Stimulated activated CD4-positive, alpha-beta T cell treated with anti-CD3 and anti-CD28 coated beads, TNF-alpha, amount 100 ng/mL, for 24 hours (primary cell): ENCODE measurements at regions not wholly inside any gene's neighbourhood (a gene's known extent, or its start where the extent isn't known, plus 50 kb on each side); places are given as distances from the start of the nearest gene placed in this dataset.
"Not testable (repeated sequence)": the region's sequence is repeated elsewhere in the genome, so short reads cannot be mapped to it uniquely, and the experiment has no call there.

Source experiments
- DNase-seq, 3 experiments: peaks; one replicate each; pipeline ENCODE4 v3.0.0-alpha.2; 2020; ENCODE audit warnings: low read depth in 3 of 3

GRCh38 chr17:77618173-77618572 is 340.3 kb upstream of the TNRC6C start:
- no peak for DNase-seq

GRCh38 chr17:77618731-77619130 is 339.8 kb upstream of the TNRC6C start:
- DNase-seq: no peak

DNA sequence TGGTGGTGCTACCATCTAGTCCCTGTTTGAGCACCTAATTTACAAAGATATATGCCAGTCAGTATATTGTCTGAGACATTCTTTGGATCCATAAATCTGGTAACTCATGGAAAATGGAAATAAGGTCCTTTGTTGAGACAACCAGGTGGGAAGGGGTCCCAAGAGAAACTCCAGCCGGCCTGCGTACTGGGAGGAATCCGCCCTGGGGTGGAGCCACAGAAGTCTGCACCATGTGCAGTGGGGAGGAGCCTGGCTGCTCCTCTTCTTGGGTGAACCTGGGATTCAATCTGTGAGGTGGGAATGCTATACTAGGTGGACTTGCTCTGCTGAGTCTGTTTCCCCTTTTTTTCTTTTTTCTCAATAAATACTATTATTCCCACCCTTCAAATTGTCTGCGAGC is 339.2 kb upstream of the TNRC6C start:
- DNase-seq: no peak

DNA sequence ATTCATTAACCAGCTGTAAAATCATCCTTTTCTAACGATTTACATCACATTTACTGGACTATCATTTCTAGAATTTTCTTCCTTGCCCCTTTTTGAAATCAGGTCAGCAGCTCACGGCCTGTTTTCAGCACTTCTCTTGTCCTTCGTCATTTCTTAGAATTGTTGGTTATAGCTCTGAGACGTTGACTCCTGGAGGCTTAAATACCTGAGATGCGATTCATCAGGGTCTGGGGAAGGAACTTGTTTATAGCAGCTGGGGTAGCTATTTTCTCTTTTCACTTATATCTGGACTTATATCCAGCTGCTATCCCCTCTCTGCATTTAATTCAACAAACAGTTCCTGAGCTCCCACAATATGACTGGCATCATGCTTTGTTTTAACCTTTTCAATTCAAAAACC is 338.7 kb upstream of the TNRC6C start:
- no peak for DNase-seq

DNA sequence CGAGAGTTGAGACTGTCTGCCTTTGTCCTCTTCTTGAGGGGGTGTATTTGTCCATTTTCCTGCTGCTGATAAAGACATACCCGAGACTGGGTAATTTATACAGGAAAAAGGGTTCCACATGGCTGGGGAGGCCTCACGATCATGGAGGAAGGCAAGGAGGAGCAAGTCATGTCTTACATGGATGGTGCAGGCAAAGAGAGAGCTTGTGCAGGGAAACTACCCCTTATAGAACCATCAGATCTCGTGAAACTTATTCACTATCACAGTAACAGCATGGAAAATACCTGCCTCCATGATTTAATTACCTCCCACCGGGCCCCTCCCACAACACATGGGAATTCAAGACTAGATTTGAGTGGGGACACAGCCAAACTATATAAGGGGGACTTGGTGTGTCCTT is 338.2 kb upstream of the TNRC6C start:
- no peak for DNase-seq

DNA sequence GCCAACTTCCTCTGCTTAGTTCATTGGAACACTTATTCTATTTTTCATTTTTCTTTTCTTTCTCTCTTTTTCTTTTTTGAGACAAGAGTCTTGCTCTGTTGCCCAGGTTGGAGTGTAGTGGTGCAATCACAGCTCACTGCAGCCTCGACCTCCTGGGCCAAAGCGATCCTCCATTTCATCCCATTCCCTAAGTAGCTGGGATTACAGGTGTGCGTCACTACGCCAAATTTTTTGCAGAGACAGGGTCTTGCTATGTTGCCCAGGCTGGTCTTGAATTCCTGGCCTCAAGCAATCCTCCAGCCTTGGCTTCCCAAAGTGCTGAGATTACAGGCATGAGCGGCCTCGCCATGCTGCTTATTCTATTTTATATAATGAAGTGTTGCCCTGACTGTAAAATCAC is 336.4 kb upstream of the TNRC6C start:
- not testable (repeated sequence) for DNase-seq

DNA sequence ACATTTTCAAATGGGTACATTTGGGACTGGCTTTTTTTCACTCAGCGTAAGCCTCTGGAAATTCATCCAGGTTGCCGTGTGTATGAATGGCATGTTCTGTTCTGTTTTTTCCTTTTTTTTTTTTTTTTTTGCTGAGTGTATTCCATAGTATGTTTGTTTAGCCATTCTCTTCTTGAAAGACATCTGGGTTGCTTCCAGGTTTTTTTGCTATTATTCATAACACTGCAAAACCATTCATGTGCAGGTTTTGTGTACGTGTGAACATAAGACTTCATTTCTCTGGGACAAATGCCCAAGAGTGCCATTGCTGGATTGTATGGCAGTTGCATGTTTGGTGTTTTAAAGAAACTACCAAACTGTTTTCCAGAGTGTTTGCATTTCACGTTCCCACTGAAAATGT is 335.9 kb upstream of the TNRC6C start:
- no peak for DNase-seq

DNA sequence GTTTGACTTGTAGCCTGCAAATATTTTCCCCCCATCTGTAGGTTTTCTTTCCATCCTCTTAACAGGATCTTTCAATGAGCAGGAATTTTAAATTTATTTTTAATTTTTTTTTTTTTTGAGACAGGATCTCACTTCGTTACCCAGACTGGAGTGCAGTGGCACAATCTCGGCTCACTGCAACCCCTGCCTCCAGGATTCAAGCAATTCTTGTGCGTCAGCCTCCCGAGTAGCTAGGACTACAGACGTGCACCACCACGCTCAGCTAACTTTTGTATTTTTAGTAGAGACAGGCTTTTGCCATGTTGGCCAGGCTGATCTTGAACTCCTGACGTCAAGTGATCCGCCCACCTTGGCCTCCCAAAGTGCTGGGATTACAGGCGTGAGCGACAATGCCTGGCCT is 335.2 kb upstream of the TNRC6C start:
- not testable (repeated sequence) for DNase-seq

GRCh38 chr17:77628035-77628434 is 330.5 kb upstream of the TNRC6C start:
- no peak for DNase-seq

DNA sequence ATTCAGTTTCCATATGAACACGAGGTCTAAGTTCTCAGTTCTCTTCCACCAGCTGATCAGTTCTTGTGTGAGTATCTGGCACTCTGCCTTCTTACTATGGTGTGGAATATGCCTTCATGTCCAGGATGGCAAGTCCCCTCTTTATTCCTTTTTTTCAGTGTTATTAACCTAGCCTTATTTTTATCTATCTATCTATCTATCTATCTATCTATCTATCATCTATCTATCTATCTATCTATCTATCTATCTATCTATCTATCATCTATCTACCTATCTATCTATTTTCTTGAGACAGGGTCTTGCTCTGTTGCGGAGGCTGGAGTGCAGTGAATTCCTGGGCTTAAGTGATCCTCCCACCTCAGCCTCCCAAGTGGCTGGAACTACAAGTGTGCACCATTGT is 329.2 kb upstream of the TNRC6C start:
- not testable (repeated sequence) for DNase-seq

DNA sequence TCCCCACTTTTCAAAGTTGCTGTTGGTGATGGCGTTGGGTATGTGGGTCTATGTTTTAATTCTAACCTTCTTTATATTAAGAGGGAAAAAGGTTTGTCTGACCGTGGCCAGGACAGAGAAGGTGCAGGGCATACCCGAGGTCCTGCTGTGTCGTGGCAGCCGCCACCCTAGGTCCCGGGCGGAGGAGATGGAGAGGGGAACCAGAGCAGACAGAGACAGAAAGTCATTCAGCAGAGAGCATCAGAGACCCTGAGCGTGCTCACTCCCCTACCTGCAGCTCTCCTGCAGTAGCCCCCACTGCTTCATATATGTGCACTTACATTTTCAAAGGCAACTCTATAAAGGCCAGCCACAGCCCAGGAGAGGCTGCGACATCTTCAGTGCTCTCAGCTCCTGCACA is 327.2 kb upstream of the TNRC6C start:
- DNase-seq: no peak

DNA sequence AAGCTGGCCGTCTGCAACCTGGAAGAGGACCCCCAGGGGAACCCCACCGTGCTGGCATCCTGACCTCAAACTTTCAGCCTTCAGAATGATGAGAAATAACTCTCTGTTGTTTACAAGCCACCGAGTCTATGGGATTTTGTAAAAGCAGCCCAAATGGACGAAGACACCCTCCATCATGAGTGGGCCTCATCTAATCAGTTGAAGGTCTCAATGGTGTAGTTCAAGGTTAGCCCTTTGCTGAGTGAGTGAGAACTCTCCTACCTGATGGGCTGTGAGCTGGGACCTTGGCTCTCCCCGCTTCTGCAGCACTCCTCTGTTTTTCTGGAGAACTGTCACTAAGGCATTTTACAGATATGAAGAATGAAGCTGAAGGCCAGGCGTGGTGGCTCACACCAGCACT is 325.9 kb upstream of the TNRC6C start:
- no peak for DNase-seq

DNA sequence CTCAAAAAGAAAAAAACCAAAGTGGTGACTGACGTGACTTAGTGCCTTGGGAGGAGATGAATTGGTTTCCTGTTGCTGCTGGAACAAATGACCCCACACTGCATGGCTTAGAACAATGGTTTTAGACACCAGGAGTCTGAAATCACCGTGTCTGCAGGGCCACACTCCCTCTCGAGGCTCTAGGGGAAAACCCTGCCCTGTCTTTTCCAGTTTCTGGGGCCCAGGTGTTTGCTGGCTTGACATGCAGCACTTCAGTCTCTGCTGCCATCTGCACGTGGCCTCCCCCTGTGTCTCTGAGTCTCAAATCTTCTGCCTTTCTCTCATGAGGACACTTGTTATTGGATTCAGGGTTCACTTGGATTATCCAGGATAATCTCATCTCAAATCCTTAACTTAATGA is 323.8 kb upstream of the TNRC6C start:
- DNase-seq: peak in 1 of 3 experiments; percentile 60

- no peak for DNase-seq
These were observed 323.3 kb upstream of the TNRC6C start for GRCh38 chr17:77635176-77635575.

DNA sequence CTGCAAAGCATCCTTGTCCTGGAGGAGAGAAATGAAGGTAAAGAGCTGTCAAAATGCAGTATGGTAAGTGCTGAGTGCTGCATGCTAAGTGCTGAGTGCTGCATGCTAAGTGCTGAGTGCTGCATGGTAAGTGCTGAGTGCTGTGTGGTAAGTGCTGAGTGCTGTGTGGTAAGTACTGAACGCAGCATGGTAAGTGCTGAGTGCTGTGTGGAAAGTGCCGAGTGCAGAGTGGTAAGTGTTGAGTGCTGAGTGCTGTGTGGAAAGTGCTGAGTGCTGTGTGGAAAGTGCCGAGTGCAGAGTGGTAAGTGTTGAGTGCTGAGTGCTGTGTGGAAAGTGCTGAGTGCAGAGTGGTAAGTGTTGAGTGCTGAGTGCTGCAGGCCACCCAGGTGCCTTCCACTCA is 322.7 kb upstream of the TNRC6C start:
- DNase-seq: not testable (repeated sequence)

- no peak for DNase-seq
These were observed 321.4 kb upstream of the TNRC6C start for GRCh38 chr17:77636835-77637817.

DNA sequence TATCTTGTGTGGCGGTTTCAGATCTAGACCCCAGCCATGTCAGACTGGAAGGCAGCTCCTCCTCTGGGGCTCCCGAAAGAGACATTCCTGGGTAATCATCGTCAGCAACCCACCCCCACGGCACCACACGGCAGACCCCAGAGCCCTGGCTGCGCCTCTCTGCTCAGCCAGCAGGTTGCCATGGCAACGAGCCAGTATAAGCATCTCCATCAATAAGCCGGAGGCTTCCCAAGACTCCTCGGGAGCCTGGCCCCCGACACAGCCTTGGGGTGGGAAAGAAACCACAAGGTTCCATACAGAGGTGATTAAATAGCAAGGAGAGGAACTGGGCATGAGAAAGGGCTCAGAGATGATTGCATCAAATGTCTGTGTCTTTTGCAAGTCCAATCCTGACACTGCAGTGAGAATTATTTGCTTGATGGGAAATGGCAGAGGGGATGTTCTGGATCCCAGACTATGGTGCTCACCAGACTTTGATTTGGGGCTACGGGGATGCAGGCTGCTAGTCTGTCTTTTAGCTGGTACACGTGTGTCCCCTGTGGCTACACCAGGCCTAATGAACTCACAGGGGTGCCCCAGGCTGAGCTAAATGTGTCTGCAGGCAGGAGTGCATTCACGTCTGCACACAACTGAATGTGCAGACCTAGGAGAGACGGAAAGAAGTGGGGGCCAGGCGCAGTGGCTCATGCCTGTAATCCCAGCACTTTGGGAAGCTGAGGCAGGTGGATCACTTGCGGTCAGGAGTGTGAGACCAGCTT is 320.5 kb upstream of the TNRC6C start:
- no peak for DNase-seq

DNA sequence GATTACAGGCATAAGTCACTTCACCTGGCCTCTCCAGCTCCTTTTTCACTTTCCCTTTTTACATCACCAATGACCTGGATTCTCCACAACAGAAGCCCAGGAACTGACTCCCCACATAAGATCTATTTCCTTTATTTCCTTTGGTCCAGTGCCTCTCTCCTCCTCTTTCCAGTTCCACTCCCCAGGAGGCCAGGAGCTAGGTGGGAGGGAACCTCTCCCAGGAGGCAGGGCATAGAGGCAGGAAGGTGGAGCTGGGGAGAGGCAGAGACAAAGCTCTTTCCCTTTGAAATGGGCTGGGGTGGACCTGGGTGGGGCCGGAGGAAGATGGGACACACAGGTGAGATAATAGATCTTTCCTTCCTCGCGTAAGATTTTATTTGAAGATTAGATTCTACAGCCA is 318.3 kb upstream of the TNRC6C start:
- DNase-seq: no peak

DNA sequence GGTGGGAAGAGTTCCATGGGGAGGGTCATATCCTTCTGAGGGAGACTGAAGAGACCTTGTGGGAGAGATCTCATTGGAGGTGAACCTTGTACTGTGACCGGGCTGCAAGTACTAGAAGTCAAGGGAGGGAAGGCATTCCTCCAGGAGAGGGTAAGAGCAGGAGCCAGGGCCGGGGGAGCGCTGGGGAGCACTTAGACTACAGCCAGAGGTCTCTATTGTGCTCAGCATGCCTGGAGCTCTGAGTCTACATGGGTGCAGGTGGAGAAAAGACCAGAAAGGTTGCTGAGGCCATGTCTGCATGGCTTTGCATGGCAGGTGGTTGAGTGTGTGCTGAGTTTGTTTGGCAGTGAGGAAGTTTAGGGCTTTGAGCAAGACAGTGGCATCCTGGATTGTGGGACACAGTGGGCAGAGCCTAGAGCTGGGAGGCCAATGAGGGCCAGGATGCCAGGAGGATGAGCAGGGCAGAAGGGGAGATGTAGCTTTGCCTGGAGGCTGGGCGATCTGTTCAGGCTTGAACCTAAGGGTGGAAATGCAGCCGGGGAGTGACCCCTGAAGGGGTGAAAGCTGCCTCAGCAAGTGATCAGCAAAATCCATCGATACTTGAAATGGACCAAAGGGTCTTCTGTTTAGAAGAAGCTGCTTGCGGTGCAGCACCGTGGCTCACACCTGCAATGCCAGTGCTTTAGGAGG is 317.4 kb upstream of the TNRC6C start:
- no peak for DNase-seq

DNA sequence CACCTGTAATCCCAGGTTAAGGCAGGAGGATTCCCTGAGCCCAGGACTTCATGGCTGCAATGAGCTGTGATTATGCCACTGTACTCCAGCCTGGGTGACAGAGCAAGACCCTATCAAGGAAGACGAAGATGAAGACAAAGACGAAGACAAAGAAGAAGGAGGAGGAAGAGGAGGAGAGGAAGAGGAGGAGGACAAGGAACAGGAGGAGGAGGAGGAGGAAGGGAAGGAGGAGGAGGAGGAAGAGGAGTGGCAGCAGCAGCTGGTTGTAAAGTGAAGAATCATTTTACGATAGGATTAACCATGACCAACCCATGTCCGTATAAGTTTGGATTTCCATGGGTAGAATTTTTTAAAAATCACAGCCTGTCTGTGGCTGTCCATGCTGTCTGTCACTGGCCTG is 316.8 kb upstream of the TNRC6C start:
- DNase-seq: no peak

GRCh38 chr17:77644181-77645071 is 314.1 kb upstream of the TNRC6C start:
- DNase-seq: no peak
